ENCODE measurements at regions not wholly inside any gene's neighbourhood (a gene's known extent, or its start where the extent isn't known, plus 50 kb on each side); places are given as distances from the start of the nearest gene placed in this dataset.

GRCh38 chr1:36639461-36639860, 156.7 kb upstream of the CSF3R start:
- DNase-seq = no peak

GRCh38 chr1:36638268-36638667, 155.6 kb upstream of the CSF3R start:
- no peak for DNase-seq

- no peak for DNase-seq
These were observed 153.5 kb upstream of the CSF3R start for GRCh38 chr1:36636206-36636605.

- no peak for DNase-seq
These were observed 152.6 kb upstream of the CSF3R start for GRCh38 chr1:36635284-36635683.

GRCh38 chr1:36628804-36629203, 146.1 kb upstream of the CSF3R start:
- no peak for DNase-seq

- DNase-seq = no peak
These were observed 143.7 kb upstream of the CSF3R start for GRCh38 chr1:36626435-36626834.

- DNase-seq = no peak
These were observed 143.2 kb upstream of the CSF3R start for GRCh38 chr1:36625935-36626310.

GRCh38 chr1:36625253-36625934, 142.7 kb upstream of the CSF3R start:
- DNase-seq = no peak

- no peak for DNase-seq
These were observed 141.8 kb upstream of the CSF3R start for GRCh38 chr1:36624466-36624865.

GRCh38 chr1:36622741-36623648, 140.3 kb upstream of the CSF3R start:
- DNase-seq = no peak

- no peak for DNase-seq
These were observed 138.8 kb upstream of the CSF3R start for GRCh38 chr1:36621531-36621930.

GRCh38 chr1:36620142-36620541, 137.4 kb upstream of the CSF3R start:
- DNase-seq = no peak

GRCh38 chr1:36614991-36615390, 132.3 kb upstream of the CSF3R start:
- DNase-seq = no peak

- no peak for DNase-seq
These were observed 131.9 kb upstream of the CSF3R start for GRCh38 chr1:36614571-36614970.

GRCh38 chr1:36613721-36614120, 131.0 kb upstream of the CSF3R start:
- DNase-seq = no peak

- no peak for DNase-seq
These were observed 130.2 kb upstream of the CSF3R start for GRCh38 chr1:36612881-36613280.

GRCh38 chr1:36612121-36612520, 129.4 kb upstream of the CSF3R start:
- DNase-seq = no peak

- peak; percentile 9 for DNase-seq
These were observed 126.7 kb upstream of the CSF3R start for GRCh38 chr1:36609241-36610027.

GRCh38 chr1:36608272-36608671, 125.6 kb upstream of the CSF3R start:
- DNase-seq = no peak

- no peak for DNase-seq
These were observed 124.5 kb upstream of the CSF3R start for GRCh38 chr1:36607263-36607651.

GRCh38 chr1:36606641-36607262, 124.0 kb upstream of the CSF3R start:
- DNase-seq = no peak

- no peak for DNase-seq
These were observed 123.4 kb upstream of the CSF3R start for GRCh38 chr1:36605942-36606640.

Measured in SHP77 treated with DMSO at 0.1 percent for 48 hours (cell line).